HepG2 (cell line): ENCODE measurements at regions not wholly inside any gene's neighbourhood (a gene's known extent, or its start where the extent isn't known, plus 50 kb on each side); places are given as distances from the start of the nearest gene placed in this dataset.

Source experiments
- ATAC-seq: fragments of 200-7000 bp; cut with Tn5 transposase; 3 replicates; pipeline ENCODE4 v1.9.1; 2020; ENCODE audit warnings: mild to moderate bottlenecking, moderate library complexity
- BruUV-seq: library from RNA; stranded (reverse); fragments of 400-500 nt; replicated peaks from 2 replicates; lab custom pipeline; 2021; lab: Mats Ljungman, UMichigan
- CTCF ChIA-PET: fragments of 300-600 bp; formaldehyde crosslinking; extraction: SDS; loops from one replicate; lab custom pipeline; 2021; ENCODE audit warnings: low total read pairs, inconsistent platforms, low intra/inter-chr PET ratio; lab: Yijun Ruan, JAX
- POLR2A ChIA-PET: fragments of 350-600 bp; sonication (Branson Sonifier 250); formaldehyde crosslinking; loops from one replicate; lab custom pipeline; 2020; ENCODE audit warnings: antibody characterized with exemption, inconsistent platforms; lab: Yijun Ruan, JAX
- DNase-seq: peaks from one replicate; pipeline ENCODE4 v3.0.0-alpha.2; 2015; ENCODE audit warnings: low spot score
- FAIRE-seq: peaks from 3 replicates; lab custom pipeline; 2011; peaks lifted over from hg19 to GRCh38; lab: Jason Lieb, UNC
- H2AFZ ChIP-seq: one replicate; pipeline ENCODE4 v1.6.1; 2011; ENCODE audit warnings: low read length, inconsistent platforms
- H3K27ac ChIP-seq: fragments of 300-600 bp; 3 replicates; pipeline ENCODE4 v1.8.0; 2011; ENCODE audit warnings: mixed run types, mild to moderate bottlenecking, mixed read lengths, low read length, inconsistent platforms; ENCODE audit not compliant: insufficient read depth; ENCODE audit errors: extremely low read length
- H3K27me3 ChIP-seq, 2 experiments: fragments of 200-600 bp in 1 of 2; 2 replicates in 1 of 2; 3 replicates in 1 of 2; pipeline versions ENCODE4 v1.6.0 to v1.8.0; 2011; ENCODE audit warnings: low read length in 2 of 2, mild to moderate bottlenecking in 2 of 2, moderate library complexity in 2 of 2, inconsistent platforms in 1 of 2; ENCODE audit not compliant: insufficient read depth in 2 of 2, control insufficient read depth in 1 of 2
- H3K36me3 ChIP-seq, 2 experiments: fragments of 200-600 bp in 1 of 2; replicated peaks in 1 of 2; 2 replicates in 1 of 2; 3 replicates in 1 of 2; pipeline versions ENCODE4 v1.5.1 to v1.8.0; 2011; ENCODE audit warnings: low read length in 2 of 2, inconsistent platforms in 1 of 2; ENCODE audit not compliant: insufficient read depth in 2 of 2, control insufficient read depth in 1 of 2
- H3K4me1 ChIP-seq: 2 replicates; pipeline ENCODE4 v1.5.1; 2012; ENCODE audit warnings: low read length, inconsistent platforms; ENCODE audit not compliant: insufficient read depth
- H3K4me2 ChIP-seq: 2 replicates; pipeline ENCODE4 v1.6.0; 2011; ENCODE audit warnings: low read depth, low read length, inconsistent platforms
- H3K4me3 ChIP-seq, 3 experiments: fragments of 200-600 bp in 1 of 3; sonication (generic), shearing (Covaris generic) in 1 of 3; replicated peaks in 1 of 3; 2 replicates each; pipeline ENCODE4 v1.5.1; 2011 to 2016; ENCODE audit warnings: low read length in 3 of 3, inconsistent platforms in 2 of 3, low read depth in 2 of 3, mild to moderate bottlenecking in 2 of 3, control low read depth in 1 of 3, mixed read lengths in 1 of 3; ENCODE audit not compliant: insufficient read depth in 1 of 3
- H3K79me2 ChIP-seq: one replicate; pipeline ENCODE4 v1.6.1; 2011; ENCODE audit warnings: low read length, inconsistent platforms; ENCODE audit not compliant: insufficient read depth
- H3K9ac ChIP-seq: 2 replicates; pipeline ENCODE4 v1.6.0; 2011; ENCODE audit warnings: mild to moderate bottlenecking, low read depth, low read length, inconsistent platforms; ENCODE audit not compliant: insufficient read depth
- H3K9me3 ChIP-seq: 2 replicates; pipeline ENCODE4 v1.5.1; 2012; ENCODE audit warnings: mild to moderate bottlenecking, low read length
- H4K20me1 ChIP-seq: 2 replicates; pipeline ENCODE4 v1.6.0; 2011; ENCODE audit warnings: inconsistent platforms, mild to moderate bottlenecking, low read length, moderate library complexity; ENCODE audit not compliant: insufficient read depth
- CCAR2 ChIP-seq: fragments of 200-400 bp; formaldehyde crosslinking; optimal IDR thresholded peaks from 2 replicates; pipeline ENCODE3; 2018; ENCODE audit warnings: low read depth, mild to moderate bottlenecking, low read length, moderate library complexity
- HDAC1 ChIP-seq: sonication (generic); formaldehyde crosslinking; IDR thresholded peaks from 2 replicates; pipeline ENCODE4 v1.5.1; 2020; ENCODE audit warnings: mild to moderate bottlenecking, missing genetic modification reagents
- PLRG1 ChIP-seq: fragments of 450-650 bp; conservative IDR thresholded peaks from 2 replicates; pipeline ENCODE4 v1.6.1; 2016
- PRMT3 ChIP-seq: sonication (generic); formaldehyde crosslinking; IDR thresholded peaks from 2 replicates; pipeline ENCODE4 v1.8.1; 2022; ENCODE audit warnings: low read depth, mild to moderate bottlenecking, moderate library complexity, missing genetic modification reagents, borderline replicate concordance
- SAFB2 ChIP-seq: sonication (generic); formaldehyde crosslinking; IDR thresholded peaks from 2 replicates; pipeline ENCODE4 v1.5.1; 2020; ENCODE audit warnings: missing genetic modification reagents, low read depth, mild to moderate bottlenecking, borderline replicate concordance
- SRY ChIP-seq: sonication (generic); formaldehyde crosslinking; IDR thresholded peaks from 2 replicates; pipeline ENCODE4 v1.8.0; 2022; ENCODE audit warnings: mild to moderate bottlenecking, missing genetic modification reagents
- ZFAT ChIP-seq: sonication (generic); formaldehyde crosslinking; conservative IDR thresholded peaks from 2 replicates; pipeline ENCODE4 v1.8.1; 2023; ENCODE audit warnings: missing genetic modification reagents, inconsistent platforms
- ZNF180 ChIP-seq: sonication (generic); formaldehyde crosslinking; IDR thresholded peaks from 2 replicates; pipeline ENCODE4 v1.4.0; 2020; ENCODE audit warnings: low read depth, missing genetic modification reagents, borderline replicate concordance
- ZNF235 ChIP-seq: sonication (generic); formaldehyde crosslinking; IDR thresholded peaks from 2 replicates; pipeline ENCODE4 v1.8.1; 2023; ENCODE audit warnings: mild to moderate bottlenecking, missing genetic modification reagents, borderline replicate concordance
- ZNF644 ChIP-seq: IDR thresholded peaks from 2 replicates; pipeline ENCODE4 v1.6.1; 2016; ENCODE audit warnings: low read depth
- ZNF7 ChIP-seq: IDR thresholded peaks from 2 replicates; pipeline ENCODE4 v1.6.1; 2016; ENCODE audit warnings: missing biosample characterization, missing genetic modification reagents
- WGBS: methylation state at CpG from one replicate; pipeline ENCODE4 v1.1.6; 2017; ENCODE audit warnings: low lambda C conversion rate; 5-methylcytosine and 5-hydroxymethylcytosine counted together
- in situ Hi-C: cut with HindIII; loops from 2 replicates; pipeline ENCODE4 v1.10.0; 2017; ENCODE audit warnings: low pct_unique_long_range_greater_than_20kb; ENCODE audit not compliant: extremely low pct_ligation_motif_present
- intact Hi-C: fragments of 100-400 bp; cut with micrococcal nuclease; formaldehyde crosslinking; loops from one replicate; pipeline ENCODE4 v1.10.0; 2022; ENCODE audit not compliant: unreplicated experiment
- TF ChIP-seq, protein P1 (sequence below): sonication (generic); formaldehyde crosslinking; IDR thresholded peaks from 2 replicates; pipeline ENCODE4 v1.8.1; 2023; ENCODE audit warnings: mild to moderate bottlenecking, inconsistent platforms, moderate library complexity, missing genetic modification reagents, borderline replicate concordance

DNA sequence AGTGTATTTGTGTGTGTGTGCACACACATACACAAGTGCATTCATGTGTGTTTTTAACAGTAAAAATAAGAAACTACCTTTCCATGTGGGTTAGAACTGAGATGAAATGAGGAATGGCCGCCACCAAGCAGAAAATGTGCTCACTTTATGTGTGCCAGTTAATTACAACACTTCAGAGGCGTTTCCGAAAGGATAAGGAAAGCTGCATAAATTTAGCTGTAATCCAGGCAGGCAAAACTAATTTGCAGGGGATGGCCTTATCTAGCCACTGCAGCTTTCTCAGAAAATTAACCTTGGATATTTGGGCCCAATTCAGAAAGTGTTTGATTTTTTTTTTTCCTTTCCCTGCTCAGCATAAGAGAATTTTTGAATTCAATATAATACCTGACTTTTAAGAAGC, 328.8 kb upstream of the PHF14 start:
- H3K9ac ChIP-seq, result no peak overlapping the region
- BruUV-seq, result no TSS peak
- no peaks in the 10 kb centered on the region for H3K9me3 ChIP-seq
- H3K4me3 ChIP-seq, result no peak overlapping the region
- intact Hi-C loops (no loop called here), in situ Hi-C loops (no loop called here)
- no peaks in the 10 kb centered on the region for H3K79me2 ChIP-seq
- no peaks in the 10 kb centered on the region for H3K36me3 ChIP-seq
- no peak overlapping the region for H2AFZ ChIP-seq
- no peak for TF ChIP-seq ZNF235
- TF ChIP-seq ZNF644 (CRISPR knock-in tag), result no peak
- no peak for TF ChIP-seq SAFB2 (CRISPR knock-in tag)
- TF ChIP-seq SRY (CRISPR knock-in tag), result no peak
- TF ChIP-seq HDAC1 (CRISPR knock-in tag), result no peak
- no peak for TF ChIP-seq CCAR2
- no peak overlapping the region for H3K4me2 ChIP-seq
- ATAC-seq, result no peak
- ChIA-PET POLR2A (no interaction called here), CTCF (no interaction called here)
- no peak for FAIRE-seq
- no peaks in the 10 kb centered on the region for H3K4me1 ChIP-seq
- 41% methylated on average over 3 of the region's 3 CpGs for WGBS
- no peak overlapping the region for H3K27ac ChIP-seq
- H3K27me3 ChIP-seq, result no peaks in the 10 kb centered on the region
- DNase-seq, result no peak
- no peaks in the 10 kb centered on the region for H4K20me1 ChIP-seq

DNA sequence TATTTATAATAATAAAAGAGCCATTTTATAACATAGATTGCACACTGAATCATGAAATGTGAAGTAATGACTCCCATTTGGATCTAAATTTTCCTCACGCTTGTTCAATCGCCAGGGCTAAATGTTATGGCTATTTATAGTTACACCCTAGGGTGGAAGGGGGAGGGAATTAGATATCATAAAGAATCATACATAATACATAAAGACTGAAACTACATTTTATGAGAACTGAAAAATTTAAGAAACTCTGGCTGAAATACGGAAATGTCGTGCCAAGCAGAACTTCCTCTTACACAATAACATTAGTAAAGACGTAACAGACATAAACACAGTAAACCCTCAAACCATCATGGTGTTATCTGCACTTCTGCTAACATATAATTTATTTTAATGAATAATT, 327.5 kb upstream of the PHF14 start:
- H2AFZ ChIP-seq, result no peak overlapping the region
- intact Hi-C loops (no loop called here), in situ Hi-C loops (no loop called here)
- no peaks in the 10 kb centered on the region for H3K79me2 ChIP-seq
- FAIRE-seq (no peak), DNase-seq (no peak), ATAC-seq (no peak)
- H3K27me3 ChIP-seq, result no peaks in the 10 kb centered on the region
- BruUV-seq, result no TSS peak
- CTCF ChIA-PET, result no interaction called here
- no peaks in the 10 kb centered on the region for H3K4me1 ChIP-seq
- POLR2A ChIA-PET, result no interaction called here
- no peaks in the 10 kb centered on the region for H4K20me1 ChIP-seq
- WGBS, result 41% methylated on average over 5 of the region's 5 CpGs
- TF ChIP-seq ZNF180 (CRISPR knock-in tag), result no peak
- TF ChIP-seq ZNF7 (CRISPR knock-in tag), result no peak
- TF ChIP-seq, protein P1, sequence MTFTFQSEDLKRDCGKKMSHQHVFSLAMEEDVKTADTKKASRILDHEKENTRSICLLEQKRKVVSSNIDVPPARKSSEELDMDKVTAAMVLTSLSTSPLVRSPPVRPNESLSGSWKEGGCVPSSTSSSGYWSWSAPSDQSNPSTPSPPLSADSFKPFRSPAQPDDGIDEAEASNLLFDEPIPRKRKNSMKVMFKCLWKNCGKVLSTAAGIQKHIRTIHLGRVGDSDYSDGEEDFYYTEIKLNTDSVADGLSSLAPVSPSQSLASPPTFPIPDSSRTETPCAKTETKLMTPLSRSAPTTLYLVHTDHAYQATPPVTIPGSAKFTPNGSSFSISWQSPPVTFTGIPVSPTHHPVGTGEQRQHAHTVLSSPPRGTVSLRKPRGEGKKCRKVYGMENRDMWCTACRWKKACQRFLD (CRISPR knock-in tag), result no peak
- TF ChIP-seq ZFAT, result no peak
- no peak for TF ChIP-seq PRMT3
- TF ChIP-seq PLRG1, result no peak
- H3K27ac ChIP-seq, result no peak overlapping the region
- no peak overlapping the region for H3K4me3 ChIP-seq
- no peak overlapping the region for H3K9ac ChIP-seq
- H3K4me2 ChIP-seq, result no peak overlapping the region
- H3K36me3 ChIP-seq, result no peaks in the 10 kb centered on the region
- no peaks in the 10 kb centered on the region for H3K9me3 ChIP-seq
